HG03175 (cell line): ENCODE measurements at regions not wholly inside any gene's neighbourhood (a gene's known extent, or its start where the extent isn't known, plus 50 kb on each side); places are given as distances from the start of the nearest gene placed in this dataset.

Source experiments
- ATAC-seq: cut with Tn5 transposase; IDR thresholded peaks from one replicate; pipeline ENCODE4 v1.9.1; 2021; ENCODE audit warnings: mild to moderate bottlenecking, moderate library complexity; ENCODE audit not compliant: unreplicated experiment

- ATAC-seq: no peak
Observed at GRCh38 chr3:139870000-139870675, 64.8 kb upstream of the CLSTN2 start.

GRCh38 chr3:139868773-139869172, 66.2 kb upstream of the CLSTN2 start:
- ATAC-seq: no peak

GRCh38 chr3:139848660-139849059, 86.3 kb upstream of the CLSTN2 start:
- no peak for ATAC-seq

- no peak for ATAC-seq
Observed at GRCh38 chr3:139846729-139847128, 88.3 kb upstream of the CLSTN2 start.

- ATAC-seq: no peak
Observed at GRCh38 chr3:139839659-139840058, 95.3 kb upstream of the CLSTN2 start.

GRCh38 chr3:139839014-139839413, 96.0 kb upstream of the CLSTN2 start:
- ATAC-seq: no peak

GRCh38 chr3:139838269-139838957, 96.6 kb upstream of the CLSTN2 start:
- ATAC-seq: no peak

GRCh38 chr3:139836698-139837464, 98.1 kb upstream of the CLSTN2 start:
- no peak for ATAC-seq

GRCh38 chr3:139835830-139836683, 98.9 kb upstream of the CLSTN2 start:
- ATAC-seq: no peak

- no peak for ATAC-seq
Observed at GRCh38 chr3:139832998-139833397, 102.0 kb upstream of the CLSTN2 start.

- no peak for ATAC-seq
Observed at GRCh38 chr3:139830817-139831216, 104.2 kb upstream of the CLSTN2 start.

GRCh38 chr3:139827833-139828232, 107.2 kb upstream of the CLSTN2 start:
- no peak for ATAC-seq

GRCh38 chr3:139824864-139825263, 110.1 kb upstream of the CLSTN2 start:
- ATAC-seq: no peak

- no peak for ATAC-seq
Observed at GRCh38 chr3:139814646-139815045, 120.3 kb upstream of the CLSTN2 start.

GRCh38 chr3:139811331-139811730, 123.7 kb upstream of the CLSTN2 start:
- ATAC-seq: no peak

GRCh38 chr3:139808201-139808600, 126.8 kb upstream of the CLSTN2 start:
- no peak for ATAC-seq

GRCh38 chr3:139803294-139803693, 125.5 kb upstream of the NMNAT3 start:
- ATAC-seq: no peak

- no peak for ATAC-seq
Observed at GRCh38 chr3:139797724-139798343, 120.1 kb upstream of the NMNAT3 start.

GRCh38 chr3:139794469-139795265, 116.9 kb upstream of the NMNAT3 start:
- ATAC-seq: no peak

- ATAC-seq: no peak
Observed at GRCh38 chr3:139793408-139793807, 115.6 kb upstream of the NMNAT3 start.
